ENCODE measurements at regions not wholly inside any gene's neighbourhood (a gene's known extent, or its start where the extent isn't known, plus 50 kb on each side); places are given as distances from the start of the nearest gene placed in this dataset.

- no peak for TF ChIP-seq CTCF (IDR thresholded peaks at IDR 0.05)
- no peak for TF ChIP-seq POLR2A (IDR thresholded peaks at IDR 0.05)
Observed at GRCh38 chr2:13040043-13040442, 323.3 kb downstream of the TRIB2 start.

All from Peyer's patch (tissue), 4 donors.